Testis (tissue), 2 donors: ENCODE measurements at regions not wholly inside any gene's neighbourhood (a gene's known extent, or its start where the extent isn't known, plus 50 kb on each side); places are given as distances from the start of the nearest gene placed in this dataset.

Source experiments
- DNase-seq: peaks from one replicate; pipeline ENCODE4 v3.0.0-alpha.2; 2019
- H3K27ac ChIP-seq, 2 donors: fragments of 200-600 bp; sonication (generic); one replicate each; pipeline ENCODE4 v1.5.1; 2019
- H3K27me3 ChIP-seq: fragments of 200-600 bp; sonication (generic); one replicate; pipeline ENCODE4 v1.5.1; 2019
- H3K36me3 ChIP-seq: fragments of 200-600 bp; sonication (generic); one replicate; pipeline ENCODE4 v1.5.1; 2017; ENCODE audit warnings: low read depth; ENCODE audit errors: missing control alignments
- H3K4me1 ChIP-seq: fragments of 200-600 bp; sonication (generic); one replicate; pipeline ENCODE4 v1.5.1; 2019
- H3K4me3 ChIP-seq, 2 donors: fragments of 200-600 bp; sonication (generic); one replicate each; pipeline ENCODE4 v1.5.1; 2017 to 2019
- H3K9me3 ChIP-seq: fragments of 200-600 bp; sonication (generic); one replicate; pipeline ENCODE4 v1.5.1; 2017
- CTCF ChIP-seq, 3 experiments: fragments of 450-650 bp in 2 of 3; fragments of 200-600 bp in 1 of 3; sonication (generic) in 1 of 3; IDR thresholded peaks; one replicate each; pipeline ENCODE4 v1.5.1; 2016 to 2019; ENCODE audit warnings: antibody characterized with exemption in 3 of 3, mild to moderate bottlenecking in 2 of 3, moderate library complexity in 1 of 3
- POLR2A ChIP-seq: fragments of 450-650 bp; IDR thresholded peaks from one replicate; pipeline ENCODE4 v1.6.1; 2017; ENCODE audit warnings: antibody characterized with exemption, mild to moderate bottlenecking, moderate library complexity
- WGBS, 2 donors: methylation state at CpG; one replicate each; pipeline ENCODE4 v1.1.5; 2018; 5-methylcytosine and 5-hydroxymethylcytosine counted together
- intact Hi-C: fragments of 100-400 bp; cut with DNase I; formaldehyde crosslinking; loops from one replicate; pipeline ENCODE4 v1.15.1; 2023; ENCODE audit warnings: low total_unique reads

GRCh38 chr3:106035619-106036018 lies 166.8 kb upstream of the CBLB start:
- DNase-seq: no peak

GRCh38 chr3:106036696-106037095 lies 167.9 kb upstream of the CBLB start:
- DNase-seq: no peak

More at GRCh38 chr3:106035619-106036018, 166.8 kb upstream of the CBLB start:
- Histone ChIP-seq H3K27ac (no peak overlapping the region), H3K4me1 (no peaks in the 10 kb centered on the region), H3K9me3 (no peaks in the 10 kb centered on the region), H3K36me3 (no peaks in the 10 kb centered on the region), H3K27me3 (no peaks in the 10 kb centered on the region), H3K4me3 (no peak overlapping the region)
- intact Hi-C loops: no loop called here
- TF ChIP-seq CTCF (IDR thresholded peaks at IDR 0.05): no peak
- no peak for TF ChIP-seq POLR2A
- WGBS, 2 donors: 74 to 78% methylated on average over 4 of the region's 4 CpGs

GRCh38 chr3:106047221-106047620 lies 178.4 kb upstream of the CBLB start:
- TF ChIP-seq POLR2A: no peak
- TF ChIP-seq CTCF (IDR thresholded peaks at IDR 0.05): no peak
- intact Hi-C loops: no loop called here
- Histone ChIP-seq H3K9me3 (no peaks in the 10 kb centered on the region), H3K36me3 (no peaks in the 10 kb centered on the region), H3K27ac (no peak overlapping the region), H3K4me3 (no peak overlapping the region), H3K27me3 (no peaks in the 10 kb centered on the region), H3K4me1 (no peaks in the 10 kb centered on the region)
- WGBS, 2 donors: 95% methylated on average over 2 of the region's 2 CpGs
- DNase-seq: no peak

More at GRCh38 chr3:106036696-106037095, 167.9 kb upstream of the CBLB start:
- no peaks in the 10 kb centered on the region for H3K9me3 ChIP-seq
- no peak overlapping the region for H3K27ac ChIP-seq
- no peaks in the 10 kb centered on the region for H3K27me3 ChIP-seq
- intact Hi-C loops: no loop called here
- WGBS, 2 donors: 50 to 76% methylated on average over 1 of the region's 1 CpG
- no peaks in the 10 kb centered on the region for H3K36me3 ChIP-seq
- H3K4me1 ChIP-seq: no peaks in the 10 kb centered on the region
- TF ChIP-seq POLR2A (no peak), CTCF (IDR thresholded peaks at IDR 0.05) (no peak)
- no peak overlapping the region for H3K4me3 ChIP-seq

GRCh38 chr3:106048946-106049481 lies 180.2 kb upstream of the CBLB start:
- Histone ChIP-seq H3K36me3 (no peaks in the 10 kb centered on the region), H3K4me1 (no peaks in the 10 kb centered on the region), H3K9me3 (no peaks in the 10 kb centered on the region), H3K27me3 (no peaks in the 10 kb centered on the region), H3K4me3 (no peak overlapping the region), H3K27ac (no peak overlapping the region)
- 81 to 93% methylated on average over 2 of the region's 2 CpGs for whole genome bisulfite sequencing, 2 donors
- intact Hi-C loops: no loop called here
- DNase-seq: no peak
- TF ChIP-seq CTCF (IDR thresholded peaks at IDR 0.05) (no peak), POLR2A (no peak)

GRCh38 chr3:106049821-106050220 lies 181.0 kb upstream of the CBLB start:
- H3K27ac ChIP-seq: no peak overlapping the region
- intact Hi-C loops: no loop called here
- H3K9me3 ChIP-seq: no peaks in the 10 kb centered on the region
- no peaks in the 10 kb centered on the region for H3K36me3 ChIP-seq
- H3K27me3 ChIP-seq: no peaks in the 10 kb centered on the region
- no peak for TF ChIP-seq POLR2A
- no peak for TF ChIP-seq CTCF (IDR thresholded peaks at IDR 0.05)
- DNase-seq: no peak
- no peaks in the 10 kb centered on the region for H3K4me1 ChIP-seq
- H3K4me3 ChIP-seq: no peak overlapping the region
